NT2/D1 (cell line): ENCODE measurements at regions not wholly inside any gene's neighbourhood (a gene's known extent, or its start where the extent isn't known, plus 50 kb on each side); places are given as distances from the start of the nearest gene placed in this dataset.

Source experiments
- SUZ12 ChIP-seq: IDR thresholded peaks from 2 replicates; pipeline ENCODE4 v1.6.1; 2011; ENCODE audit not compliant: insufficient read length, insufficient read depth; ENCODE audit errors: extremely low read depth
- YY1 ChIP-seq: IDR thresholded peaks from 2 replicates; pipeline ENCODE4 v1.6.1; 2011; ENCODE audit not compliant: insufficient read length, insufficient read depth

- TF ChIP-seq SUZ12 (no peak), YY1 (no peak)
Measured at GRCh38 chr1:108072776-108073175, 107.8 kb upstream of the VAV3 start.
